K562 (cell line): ENCODE measurements at regions not wholly inside any gene's neighbourhood (a gene's known extent, or its start where the extent isn't known, plus 50 kb on each side); places are given as distances from the start of the nearest gene placed in this dataset.

ENCODE experiments used
- ATAC-seq: fragments of 200-7000 bp; cut with Tn5 transposase; 3 replicates; pipeline ENCODE4 v1.9.1; 2020; ENCODE audit warnings: moderate library complexity
- BruUV-seq: library from RNA; stranded (reverse); fragments of 400-500 nt; replicated peaks from 2 replicates; lab custom pipeline; 2021; lab: Mats Ljungman, UMichigan
- CTCF ChIA-PET: fragments of 300-600 bp; formaldehyde crosslinking; extraction: SDS; loops from one replicate; lab custom pipeline; 2021; ENCODE audit warnings: low intra/inter-chr PET ratio; lab: Yijun Ruan, JAX
- POLR2A ChIA-PET: fragments of 300-600, 350-650 bp; sonication (Branson Sonifier 250); formaldehyde crosslinking; extraction: SDS; loops from one replicate; lab custom pipeline; 2021; ENCODE audit warnings: antibody characterized with exemption, inconsistent platforms; lab: Yijun Ruan, JAX
- DNase-seq, 4 experiments: peaks; one replicate each; pipeline versions ENCODE4 v3.0.0 to v3.0.0-alpha.2; 2011 to 2018; ENCODE audit warnings: low spot score in 3 of 4, mixed read lengths in 3 of 4; ENCODE audit errors: extremely low read depth in 1 of 4
- FAIRE-seq: peaks from 2 replicates; lab custom pipeline; 2011; peaks lifted over from hg19 to GRCh38; lab: Jason Lieb, UNC
- H2AFZ ChIP-seq: 2 replicates; pipeline ENCODE4 v1.6.0; 2011; ENCODE audit warnings: low read depth, low read length, control low read depth, inconsistent platforms
- H3K27ac ChIP-seq: fragments of 200-600 bp; 3 replicates; pipeline ENCODE4 v1.8.0; 2011; ENCODE audit warnings: low read depth, mild to moderate bottlenecking, control low read depth, inconsistent platforms, low read length, moderate library complexity, mixed read lengths; ENCODE audit errors: extremely low read depth
- H3K27me3 ChIP-seq, 2 experiments: fragments of 300-600 bp in 1 of 2; 2 replicates in 1 of 2; 3 replicates in 1 of 2; pipeline versions ENCODE4 v1.6.0 to v1.8.0; 2011; ENCODE audit warnings: inconsistent platforms in 2 of 2, low read length in 2 of 2, mild to moderate bottlenecking in 1 of 2, mixed read lengths in 1 of 2, moderate library complexity in 1 of 2; ENCODE audit not compliant: control insufficient read depth in 2 of 2, insufficient read depth in 2 of 2
- H3K36me3 ChIP-seq: fragments of 300-600 bp; 3 replicates; pipeline ENCODE4 v1.8.0; 2011; ENCODE audit warnings: mild to moderate bottlenecking, low read length, inconsistent platforms; ENCODE audit not compliant: control insufficient read depth, insufficient read depth
- H3K4me1 ChIP-seq, 2 experiments: fragments of 200-600 bp in 1 of 2; replicated peaks in 1 of 2; 2 replicates in 1 of 2; 3 replicates in 1 of 2; pipeline versions ENCODE4 v1.5.1 to v1.8.0; 2011; ENCODE audit warnings: inconsistent platforms in 2 of 2, low read length in 2 of 2, mild to moderate bottlenecking in 1 of 2, mixed read lengths in 1 of 2, moderate library complexity in 1 of 2; ENCODE audit not compliant: control insufficient read depth in 2 of 2, insufficient read depth in 2 of 2
- H3K4me2 ChIP-seq: 2 replicates; pipeline ENCODE4 v1.6.1; 2011; ENCODE audit warnings: low read length, control low read depth, inconsistent platforms, mixed read lengths; ENCODE audit not compliant: insufficient read depth
- H3K4me3 ChIP-seq: fragments of 200-600 bp; sonication (generic), shearing (Covaris generic); 2 replicates; pipeline ENCODE4 v1.5.1; 2016; ENCODE audit warnings: control low read depth, inconsistent platforms
- H3K79me2 ChIP-seq: fragments of 200-600 bp; 3 replicates; pipeline ENCODE4 v1.8.0; 2011; ENCODE audit warnings: low read length, inconsistent platforms; ENCODE audit not compliant: control insufficient read depth, insufficient read depth
- H3K9ac ChIP-seq, 2 experiments: 2 replicates each; pipeline versions ENCODE4 v1.6.0 to v1.6.1; 2011; ENCODE audit warnings: low read depth in 2 of 2, low read length in 2 of 2, control low read depth in 1 of 2, inconsistent platforms in 1 of 2, mild to moderate bottlenecking in 1 of 2, mixed read lengths in 1 of 2; ENCODE audit not compliant: insufficient read depth in 1 of 2
- H3K9me1 ChIP-seq: one replicate; pipeline ENCODE4 v1.6.0; 2011; ENCODE audit warnings: inconsistent platforms, mild to moderate bottlenecking, low read length, moderate library complexity; ENCODE audit not compliant: control insufficient read depth, insufficient read depth
- H3K9me3 ChIP-seq: replicated peaks from 2 replicates; pipeline ENCODE4 v1.5.1; 2011; ENCODE audit warnings: low read depth, low read length, inconsistent platforms; ENCODE audit not compliant: control insufficient read depth, insufficient read depth
- H4K20me1 ChIP-seq: replicated peaks from 2 replicates; pipeline ENCODE4 v1.6.1; 2011; ENCODE audit warnings: low read length, inconsistent platforms, mixed read lengths; ENCODE audit not compliant: control insufficient read depth, insufficient read depth
- CREBBP ChIP-seq: IDR thresholded peaks from one replicate; pipeline ENCODE4 v1.6.1; 2012; ENCODE audit warnings: low read depth, mild to moderate bottlenecking, control low read depth, inconsistent platforms, low read length
- FOSL1 ChIP-seq: fragments of 200-800 bp; sonication (Bioruptor generic); conservative IDR thresholded peaks from 2 replicates; pipeline ENCODE4 v1.6.1; 2016; ENCODE audit warnings: missing genetic modification characterization, missing compliant biosample characterization
- GATAD2B ChIP-seq: fragments of 450-650 bp; IDR thresholded peaks from 2 replicates; pipeline ENCODE4 v1.6.1; 2017; ENCODE audit warnings: mild to moderate bottlenecking, borderline replicate concordance
- ZNF140 ChIP-seq: fragments of 250-450 bp; sonication (Bioruptor Pico); IDR thresholded peaks from 2 replicates; pipeline ENCODE4 v1.8.0; 2021; ENCODE audit warnings: moderate library complexity, mild to moderate bottlenecking, inconsistent platforms
- WGBS: fragments of 100-300 bp; shearing (Covaris generic); methylation state at CpG from one replicate; pipeline ENCODE4 v1.1.6; 2016; ENCODE audit warnings: low coverage, mixed read lengths; ENCODE audit not compliant: insufficient coverage; ENCODE audit errors: missing lambda C conversion rate; 5-methylcytosine and 5-hydroxymethylcytosine counted together
- in situ Hi-C: fragments of 300-500 bp; cut with MboI; formaldehyde crosslinking; loops from 4 replicates; pipeline ENCODE4 v1.15.0; 2018; ENCODE audit warnings: inconsistent platforms, mixed read lengths
- intact Hi-C: fragments of 100-400 bp; cut with micrococcal nuclease; formaldehyde crosslinking; loops from 2 replicates; pipeline ENCODE4 v1.14.2; 2022
- TF ChIP-seq, protein P1 (sequence below): IDR thresholded peaks from 3 replicates; pipeline ENCODE4 v1.6.1; 2011; ENCODE audit warnings: borderline replicate concordance, mild to moderate bottlenecking; ENCODE audit not compliant: insufficient read length, insufficient read depth
- TF ChIP-seq, protein P2 (sequence below): fragments of 250-450 bp; sonication (Bioruptor Pico); IDR thresholded peaks from 2 replicates; pipeline ENCODE4 v1.5.0; 2021

DNA sequence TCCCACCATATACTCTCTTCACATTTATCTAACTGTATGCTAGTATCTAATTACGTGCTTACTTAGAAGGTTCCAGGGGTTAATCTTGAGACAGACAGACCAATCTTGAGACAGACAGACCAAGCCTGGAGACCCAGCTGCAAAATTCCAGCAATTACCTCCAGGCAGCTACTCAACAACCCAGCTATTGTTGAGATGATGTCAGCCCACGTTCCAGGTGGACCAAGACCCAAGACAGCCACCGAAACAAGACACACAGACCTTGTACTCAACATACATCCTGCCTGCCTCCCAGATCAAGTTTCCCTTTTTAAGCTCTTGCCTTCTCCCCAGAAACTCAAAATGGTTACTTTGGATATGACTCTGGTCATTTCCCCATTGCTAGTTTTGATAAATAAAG is 64.9 kb upstream of the VASH1 start (continued):
- no peak for TF ChIP-seq CREBBP
- TF ChIP-seq GATAD2B = no peak
- TF ChIP-seq, protein P1, sequence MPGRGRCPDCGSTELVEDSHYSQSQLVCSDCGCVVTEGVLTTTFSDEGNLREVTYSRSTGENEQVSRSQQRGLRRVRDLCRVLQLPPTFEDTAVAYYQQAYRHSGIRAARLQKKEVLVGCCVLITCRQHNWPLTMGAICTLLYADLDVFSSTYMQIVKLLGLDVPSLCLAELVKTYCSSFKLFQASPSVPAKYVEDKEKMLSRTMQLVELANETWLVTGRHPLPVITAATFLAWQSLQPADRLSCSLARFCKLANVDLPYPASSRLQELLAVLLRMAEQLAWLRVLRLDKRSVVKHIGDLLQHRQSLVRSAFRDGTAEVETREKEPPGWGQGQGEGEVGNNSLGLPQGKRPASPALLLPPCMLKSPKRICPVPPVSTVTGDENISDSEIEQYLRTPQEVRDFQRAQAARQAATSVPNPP = no peak
- TF ChIP-seq, protein P2, sequence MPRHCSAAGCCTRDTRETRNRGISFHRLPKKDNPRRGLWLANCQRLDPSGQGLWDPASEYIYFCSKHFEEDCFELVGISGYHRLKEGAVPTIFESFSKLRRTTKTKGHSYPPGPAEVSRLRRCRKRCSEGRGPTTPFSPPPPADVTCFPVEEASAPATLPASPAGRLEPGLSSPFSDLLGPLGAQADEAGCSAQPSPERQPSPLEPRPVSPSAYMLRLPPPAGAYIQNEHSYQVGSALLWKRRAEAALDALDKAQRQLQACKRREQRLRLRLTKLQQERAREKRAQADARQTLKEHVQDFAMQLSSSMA (CRISPR knock-in tag) = no peak
- TF ChIP-seq FOSL1 = no peak

DNA sequence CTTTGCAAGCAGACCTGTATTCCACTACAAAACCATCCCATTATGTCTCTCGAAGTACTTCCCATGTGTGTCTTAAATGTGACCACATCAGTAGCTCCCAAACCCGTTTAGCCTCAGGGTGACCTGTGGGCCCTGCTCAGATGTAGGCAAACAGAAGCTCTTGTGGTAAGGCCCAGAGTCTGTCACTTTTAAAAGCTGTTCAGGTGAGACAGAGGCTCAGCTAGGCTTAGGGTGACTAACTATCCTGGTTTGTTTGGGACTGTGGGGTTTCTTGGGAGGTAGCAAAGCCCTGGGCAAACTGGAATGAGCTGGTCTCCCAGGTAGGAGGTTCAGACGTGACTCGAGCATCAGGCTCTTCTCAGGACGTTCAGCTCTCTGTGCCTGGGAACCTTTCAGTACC is 64.5 kb upstream of the VASH1 start:
- H3K9ac ChIP-seq = no peak overlapping the region
- no peaks in the 10 kb centered on the region; a peak in 1 of 5 replicates for H3K4me1 ChIP-seq
- peaks cover 4 to 37% of the 10 kb centered on the region in 2 experiments; a peak in 3 of 5 replicates for H3K27me3 ChIP-seq
- H3K4me3 ChIP-seq = no peak overlapping the region
- H3K36me3 ChIP-seq = no peaks in the 10 kb centered on the region
- BruUV-seq = no TSS peak
- WGBS = 4% methylated on average over 5 of the region's 5 CpGs
- H2AFZ ChIP-seq = no peak overlapping the region
- intact Hi-C loops (no loop called here), in situ Hi-C loops (no loop called here)
- no peaks in the 10 kb centered on the region for H3K9me1 ChIP-seq
- ATAC-seq (no peak), DNase-seq (no peak), FAIRE-seq (no peak)
- no peaks in the 10 kb centered on the region for H3K79me2 ChIP-seq
- no peak overlapping the region for H3K4me2 ChIP-seq
- POLR2A ChIA-PET = interaction anchor here (0.7 kb wide), 1 partner anchor 18 kb away, joined by 3 read pairs; no protein-coding TSS in a partner anchor
- no peak overlapping the region for H3K27ac ChIP-seq
- no peaks in the 10 kb centered on the region for H3K9me3 ChIP-seq
- CTCF ChIA-PET = no interaction called here
- H4K20me1 ChIP-seq = no peaks in the 10 kb centered on the region
- no peak for TF ChIP-seq ZNF140 (CRISPR knock-in tag)
